ENCODE measurements at regions not wholly inside any gene's neighbourhood (a gene's known extent, or its start where the extent isn't known, plus 50 kb on each side); places are given as distances from the start of the nearest gene placed in this dataset.

DNA sequence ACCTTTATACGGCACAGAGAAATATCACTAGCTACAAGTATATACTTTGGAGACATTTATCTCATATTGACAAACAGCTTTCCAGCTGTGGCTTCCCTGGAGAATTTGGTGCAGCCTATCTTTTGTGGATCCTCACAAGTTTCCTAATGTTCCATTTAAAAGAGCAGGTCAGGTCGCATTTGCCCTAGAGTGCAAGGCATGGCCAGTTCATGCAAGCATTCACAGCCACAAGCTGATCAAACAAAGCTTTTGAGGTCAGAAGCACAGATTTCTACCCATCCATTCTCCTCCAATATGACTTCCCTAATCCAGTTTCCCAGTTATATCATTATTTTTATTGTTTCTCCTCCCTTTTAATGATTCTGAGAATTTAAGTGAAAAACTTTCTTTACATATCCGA is 1008.4 kb upstream of the AGA start:
- H3K79me2 ChIP-seq (ENCODE audit: insufficient read depth, low read length), result no peaks in the 10 kb centered on the region
- TF ChIP-seq, protein P1, sequence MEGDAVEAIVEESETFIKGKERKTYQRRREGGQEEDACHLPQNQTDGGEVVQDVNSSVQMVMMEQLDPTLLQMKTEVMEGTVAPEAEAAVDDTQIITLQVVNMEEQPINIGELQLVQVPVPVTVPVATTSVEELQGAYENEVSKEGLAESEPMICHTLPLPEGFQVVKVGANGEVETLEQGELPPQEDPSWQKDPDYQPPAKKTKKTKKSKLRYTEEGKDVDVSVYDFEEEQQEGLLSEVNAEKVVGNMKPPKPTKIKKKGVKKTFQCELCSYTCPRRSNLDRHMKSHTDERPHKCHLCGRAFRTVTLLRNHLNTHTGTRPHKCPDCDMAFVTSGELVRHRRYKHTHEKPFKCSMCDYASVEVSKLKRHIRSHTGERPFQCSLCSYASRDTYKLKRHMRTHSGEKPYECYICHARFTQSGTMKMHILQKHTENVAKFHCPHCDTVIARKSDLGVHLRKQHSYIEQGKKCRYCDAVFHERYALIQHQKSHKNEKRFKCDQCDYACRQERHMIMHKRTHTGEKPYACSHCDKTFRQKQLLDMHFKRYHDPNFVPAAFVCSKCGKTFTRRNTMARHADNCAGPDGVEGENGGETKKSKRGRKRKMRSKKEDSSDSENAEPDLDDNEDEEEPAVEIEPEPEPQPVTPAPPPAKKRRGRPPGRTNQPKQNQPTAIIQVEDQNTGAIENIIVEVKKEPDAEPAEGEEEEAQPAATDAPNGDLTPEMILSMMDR (IDR thresholded peaks at IDR 0.05; ENCODE audit: insufficient read depth, low read depth, low read length), result no peak
- TF ChIP-seq EZH2 (IDR thresholded peaks at IDR 0.05; ENCODE audit: insufficient read depth, low read length), result no peak
- no peak for DNase-seq (ENCODE audit: low read depth)
- H2AFZ ChIP-seq (ENCODE audit: low read depth, low read length), result no peak overlapping the region
- H3K4me1 Mint-ChIP-seq (ENCODE audit: low read depth, unreplicated experiment), result no peaks in the 10 kb centered on the region
- no peak overlapping the region for H3K4me3 Mint-ChIP-seq (ENCODE audit: unreplicated experiment)
- no peaks in the 10 kb centered on the region for H3K27me3 ChIP-seq (ENCODE audit: insufficient read depth, low read length)
- no peak overlapping the region for H3K4me2 ChIP-seq (ENCODE audit: low read length)
- H3K4me3 ChIP-seq (ENCODE audit: insufficient read depth, low read depth, low read length), result no peak overlapping the region
- H3K9ac ChIP-seq (ENCODE audit: low read length), result no peak overlapping the region
- H3K27ac Mint-ChIP-seq (ENCODE audit: unreplicated experiment), result no peak overlapping the region
- no peaks in the 10 kb centered on the region for H3K36me3 Mint-ChIP-seq (ENCODE audit: low read depth, unreplicated experiment)
- H3K27ac ChIP-seq (ENCODE audit: low read depth, low read length), result no peak overlapping the region
- H3K36me3 ChIP-seq (ENCODE audit: insufficient read depth, low read length), result no peaks in the 10 kb centered on the region
- H3K27me3 Mint-ChIP-seq (ENCODE audit: low read depth, unreplicated experiment), result no peaks in the 10 kb centered on the region
- no peaks in the 10 kb centered on the region for H3K9me3 Mint-ChIP-seq (ENCODE audit: unreplicated experiment)
- no peaks in the 10 kb centered on the region for H3K9me3 ChIP-seq (ENCODE audit: insufficient read depth, low read depth, low read length)
- no peak for FAIRE-seq
- H4K20me1 ChIP-seq (ENCODE audit: insufficient read depth, low read length), result no peaks in the 10 kb centered on the region
- no peaks in the 10 kb centered on the region for H3K4me1 ChIP-seq (ENCODE audit: insufficient read depth, low read length)

DNA sequence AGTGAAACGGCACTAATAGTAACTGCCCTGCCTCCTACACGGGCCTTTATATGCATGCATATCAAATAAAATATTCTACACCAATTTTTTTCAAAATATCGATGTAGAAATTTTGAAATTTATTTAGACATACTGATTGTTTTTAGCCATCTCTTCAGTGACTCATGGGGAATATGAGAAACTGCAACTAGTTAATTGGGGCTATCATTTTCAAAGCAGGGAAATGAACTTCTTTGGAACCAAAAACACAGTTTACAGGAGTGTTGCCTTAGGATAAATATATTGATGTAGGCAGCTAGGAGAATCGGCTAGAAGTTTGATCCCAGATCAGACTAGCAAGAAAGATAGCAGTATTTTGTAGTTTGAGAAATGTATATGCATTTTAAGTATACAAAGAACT is 1010.8 kb upstream of the AGA start:
- Histone ChIP-seq H3K9ac (ENCODE audit: low read length) (no peak overlapping the region), H3K27me3 (ENCODE audit: insufficient read depth, low read length) (no peaks in the 10 kb centered on the region), H3K79me2 (ENCODE audit: insufficient read depth, low read length) (no peaks in the 10 kb centered on the region), H3K36me3 (ENCODE audit: insufficient read depth, low read length) (no peaks in the 10 kb centered on the region), H4K20me1 (ENCODE audit: insufficient read depth, low read length) (no peaks in the 10 kb centered on the region), H3K4me1 (ENCODE audit: insufficient read depth, low read length) (no peaks in the 10 kb centered on the region), H3K9me3 (ENCODE audit: insufficient read depth, low read depth, low read length) (no peaks in the 10 kb centered on the region), H3K4me3 (ENCODE audit: insufficient read depth, low read depth, low read length) (no peak overlapping the region), H2AFZ (ENCODE audit: low read depth, low read length) (no peak overlapping the region), H3K27ac (ENCODE audit: low read depth, low read length) (no peak overlapping the region), H3K4me2 (ENCODE audit: low read length) (no peak overlapping the region)
- FAIRE-seq (no peak), DNase-seq (ENCODE audit: low read depth) (no peak)
- no peak overlapping the region for H3K27ac Mint-ChIP-seq (ENCODE audit: unreplicated experiment)
- no peaks in the 10 kb centered on the region for H3K9me3 Mint-ChIP-seq (ENCODE audit: unreplicated experiment)
- H3K27me3 Mint-ChIP-seq (ENCODE audit: low read depth, unreplicated experiment), result no peaks in the 10 kb centered on the region
- H3K4me1 Mint-ChIP-seq (ENCODE audit: low read depth, unreplicated experiment), result no peaks in the 10 kb centered on the region
- no peak for TF ChIP-seq EZH2 (IDR thresholded peaks at IDR 0.05; ENCODE audit: insufficient read depth, low read length)
- no peak overlapping the region for H3K4me3 Mint-ChIP-seq (ENCODE audit: unreplicated experiment)
- no peaks in the 10 kb centered on the region for H3K36me3 Mint-ChIP-seq (ENCODE audit: low read depth, unreplicated experiment)

DNA sequence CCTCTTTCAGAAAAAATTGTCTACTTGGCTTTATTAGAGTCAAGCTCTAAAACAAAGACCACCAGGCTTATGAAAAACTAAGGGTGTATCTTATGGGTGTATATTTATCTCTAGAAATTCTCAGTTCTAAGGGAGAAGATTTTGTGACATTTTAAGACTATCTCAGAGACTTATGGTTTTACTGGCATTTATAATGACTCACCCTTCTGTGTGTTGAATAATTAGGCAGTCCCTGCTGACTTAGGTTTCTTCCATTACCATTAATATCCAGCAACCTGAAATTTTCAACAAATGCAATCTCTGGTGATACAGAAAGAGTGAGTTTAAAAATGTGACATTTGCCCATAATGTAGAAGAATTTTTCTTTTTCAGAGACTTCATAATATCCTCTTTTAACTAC is 1015.0 kb upstream of the AGA start:
- H3K9me3 Mint-ChIP-seq (ENCODE audit: unreplicated experiment), result no peaks in the 10 kb centered on the region
- H3K4me2 ChIP-seq (ENCODE audit: low read length), result no peak overlapping the region
- H3K9me3 ChIP-seq (ENCODE audit: insufficient read depth, low read depth, low read length), result no peaks in the 10 kb centered on the region
- no peak for FAIRE-seq
- TF ChIP-seq, protein P1 (IDR thresholded peaks at IDR 0.05; ENCODE audit: insufficient read depth, low read depth, low read length), result no peak
- TF ChIP-seq EZH2 (IDR thresholded peaks at IDR 0.05; ENCODE audit: insufficient read depth, low read length), result no peak
- H3K27me3 Mint-ChIP-seq (ENCODE audit: low read depth, unreplicated experiment), result no peaks in the 10 kb centered on the region
- H3K36me3 ChIP-seq (ENCODE audit: insufficient read depth, low read length), result no peaks in the 10 kb centered on the region
- H3K9ac ChIP-seq (ENCODE audit: low read length), result no peak overlapping the region
- no peak for DNase-seq (ENCODE audit: low read depth)
- H3K4me1 Mint-ChIP-seq (ENCODE audit: low read depth, unreplicated experiment), result no peaks in the 10 kb centered on the region
- H2AFZ ChIP-seq (ENCODE audit: low read depth, low read length), result no peak overlapping the region
- H4K20me1 ChIP-seq (ENCODE audit: insufficient read depth, low read length), result no peaks in the 10 kb centered on the region
- H3K36me3 Mint-ChIP-seq (ENCODE audit: low read depth, unreplicated experiment), result no peaks in the 10 kb centered on the region
- H3K79me2 ChIP-seq (ENCODE audit: insufficient read depth, low read length), result no peaks in the 10 kb centered on the region
- H3K27me3 ChIP-seq (ENCODE audit: insufficient read depth, low read length), result no peaks in the 10 kb centered on the region
- H3K27ac Mint-ChIP-seq (ENCODE audit: unreplicated experiment), result no peak overlapping the region
- H3K4me1 ChIP-seq (ENCODE audit: insufficient read depth, low read length), result no peaks in the 10 kb centered on the region
- H3K27ac ChIP-seq (ENCODE audit: low read depth, low read length), result no peak overlapping the region
- H3K4me3 Mint-ChIP-seq (ENCODE audit: unreplicated experiment), result no peak overlapping the region
- no peak overlapping the region for H3K4me3 ChIP-seq (ENCODE audit: insufficient read depth, low read depth, low read length)
